Smooth muscle cell (in vitro differentiated cells): ENCODE measurements at regions not wholly inside any gene's neighbourhood (a gene's known extent, or its start where the extent isn't known, plus 50 kb on each side); places are given as distances from the start of the nearest gene placed in this dataset.

Experiments used
- DNase-seq: peaks from one replicate; lab custom pipeline; 2025; ENCODE audit not compliant: unreplicated experiment; lab: John Stamatoyannopoulos, UW
- H2AFZ ChIP-seq: fragments of 200-600 bp; sonication (generic); 2 replicates; pipeline ENCODE4 v1.6.0; 2016; ENCODE audit warnings: antibody characterized with exemption, low read depth, mild to moderate bottlenecking
- H3F3A ChIP-seq: fragments of 200-600 bp; sonication (generic); 2 replicates; pipeline ENCODE4 v1.6.0; 2017; ENCODE audit warnings: antibody characterized with exemption, low read depth
- H3K27ac ChIP-seq: fragments of 200-600 bp; sonication (generic); 2 replicates; pipeline ENCODE4 v1.5.1; 2016; ENCODE audit warnings: low read depth, mild to moderate bottlenecking
- H3K27me3 ChIP-seq: fragments of 200-600 bp; sonication (generic); 2 replicates; pipeline ENCODE4 v1.6.1; 2016; ENCODE audit warnings: low read depth, mild to moderate bottlenecking
- H3K36me3 ChIP-seq: fragments of 200-600 bp; sonication (generic); 2 replicates; pipeline ENCODE4 v1.5.1; 2016; ENCODE audit warnings: low read depth
- H3K4me1 ChIP-seq: fragments of 200-600 bp; sonication (generic); 2 replicates; pipeline ENCODE4 v1.5.1; 2016; ENCODE audit warnings: low read depth
- H3K4me2 ChIP-seq: fragments of 200-600 bp; sonication (generic); 2 replicates; pipeline ENCODE4 v1.6.0; 2016; ENCODE audit warnings: mild to moderate bottlenecking
- H3K4me3 ChIP-seq: fragments of 200-600 bp; sonication (generic); 2 replicates; pipeline ENCODE4 v1.5.1; 2016; ENCODE audit warnings: mild to moderate bottlenecking
- H3K79me2 ChIP-seq: fragments of 200-600 bp; sonication (generic); 2 replicates; pipeline ENCODE4 v1.6.0; 2016; ENCODE audit warnings: low read depth, mild to moderate bottlenecking
- H3K9ac ChIP-seq: fragments of 200-600 bp; sonication (generic); 2 replicates; pipeline ENCODE4 v1.6.0; 2016; ENCODE audit warnings: low read depth
- H3K9me3 ChIP-seq: fragments of 200-600 bp; sonication (generic); replicated peaks from 2 replicates; pipeline ENCODE4 v1.5.1; 2016; ENCODE audit warnings: low read depth
- H4K20me1 ChIP-seq: fragments of 200-600 bp; sonication (generic); 2 replicates; pipeline ENCODE4 v1.6.0; 2016; ENCODE audit warnings: low read depth
- CTCF ChIP-seq: fragments of 200-600 bp; sonication (generic); IDR thresholded peaks from 2 replicates; pipeline ENCODE4 v1.5.1; 2017; ENCODE audit warnings: borderline replicate concordance, mild to moderate bottlenecking, antibody characterized with exemption; ENCODE audit not compliant: insufficient read depth, poor library complexity, severe bottlenecking
- WGBS: methylation state at CpG from one replicate; pipeline ENCODE4 v1.1.7; 2016; ENCODE audit warnings: low lambda C conversion rate; 5-methylcytosine and 5-hydroxymethylcytosine counted together
- microRNA counts: library from miRNA; unstranded; fragments of <30 nt; microRNA quantifications from one replicate; lab custom pipeline; 2016
- microRNA-seq: library from miRNA; unstranded; fragments of <30 nt; microRNA quantifications from one replicate; pipeline ENCODE4, GENCODE V29; 2016; ENCODE audit warnings: borderline number of aligned reads
- small RNA-seq: library from RNA; depleted of rRNA; stranded (forward); fragments of <200 nt; gene quantifications from one replicate; pipeline ENCODE3, GENCODE V24; 2014

DNA sequence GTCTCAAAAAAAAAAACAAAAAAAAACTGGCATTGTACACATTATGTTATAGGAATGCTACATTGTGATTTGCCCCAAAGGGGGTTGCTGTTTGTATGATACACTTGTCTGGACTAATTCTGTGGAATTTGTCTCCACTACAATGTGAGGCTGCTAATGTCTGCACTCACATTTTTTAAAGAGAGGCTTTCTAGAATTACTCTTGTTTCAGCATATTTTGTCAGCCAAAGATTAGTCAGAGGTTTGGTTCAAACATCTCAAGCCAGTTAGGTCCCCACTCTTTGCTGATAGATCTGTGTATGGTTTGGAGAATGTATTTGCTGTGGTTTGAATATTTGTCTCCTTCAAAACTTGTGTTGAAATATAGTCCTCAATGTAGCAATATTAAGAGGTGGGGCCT lies 59.3 kb upstream of the ZNF169 start:
- no peaks in the 10 kb centered on the region for H3F3A ChIP-seq
- peaks cover 5% of the 10 kb centered on the region for H3K36me3 ChIP-seq
- H3K9me3 ChIP-seq, result peaks cover 4% of the 10 kb centered on the region
- H4K20me1 ChIP-seq, result peaks cover 8% of the 10 kb centered on the region
- no peak overlapping the region for H3K27ac ChIP-seq
- H2AFZ ChIP-seq, result no peak overlapping the region
- no peak overlapping the region for H3K4me3 ChIP-seq
- H3K79me2 ChIP-seq, result peaks cover 17% of the 10 kb centered on the region
- H3K4me1 ChIP-seq, result no peaks in the 10 kb centered on the region
- no peak for DNase-seq
- no peaks in the 10 kb centered on the region for H3K27me3 ChIP-seq
- TF ChIP-seq CTCF, result no peak
- no peak overlapping the region for H3K9ac ChIP-seq
- no peak overlapping the region for H3K4me2 ChIP-seq

DNA sequence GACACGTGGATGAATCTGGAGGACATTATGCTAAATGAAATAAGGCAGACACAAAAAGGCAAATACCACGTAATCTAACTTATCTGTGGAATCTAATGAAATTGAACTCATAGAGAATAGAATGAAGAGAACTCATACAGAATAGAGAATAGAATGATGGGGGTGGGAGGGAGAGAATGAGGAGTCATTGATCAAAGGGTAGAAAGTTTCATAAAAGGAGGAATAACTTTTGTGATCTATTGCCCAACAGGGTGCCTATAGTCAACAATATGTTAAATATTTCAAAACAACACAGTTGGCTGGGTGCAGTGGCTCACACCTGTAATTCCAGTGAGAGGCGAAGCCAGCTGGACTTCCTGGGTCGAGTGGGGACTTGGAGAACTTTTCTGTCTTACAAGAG lies 54.9 kb upstream of the ZNF169 start:
- H3K4me2 ChIP-seq, result no peak overlapping the region
- no peak overlapping the region for H3K9ac ChIP-seq
- no peaks in the 10 kb centered on the region for H3K36me3 ChIP-seq
- no peak for TF ChIP-seq CTCF
- no peaks in the 10 kb centered on the region for H3K4me1 ChIP-seq
- H3K27ac ChIP-seq, result no peak overlapping the region
- H2AFZ ChIP-seq, result no peak overlapping the region
- H3K79me2 ChIP-seq, result no peaks in the 10 kb centered on the region
- no peak overlapping the region for H3K4me3 ChIP-seq
- H3K27me3 ChIP-seq, result no peaks in the 10 kb centered on the region
- no peaks in the 10 kb centered on the region for H3F3A ChIP-seq
- H4K20me1 ChIP-seq, result no peaks in the 10 kb centered on the region
- 70% methylated on average over 4 of the region's 4 CpGs for WGBS
- DNase-seq, result no peak
- no peaks in the 10 kb centered on the region for H3K9me3 ChIP-seq

GRCh38 chr9:94207781-94208180 lies 51.3 kb upstream of the ZNF169 start:
- H3K36me3 ChIP-seq, result no peaks in the 10 kb centered on the region
- H3K79me2 ChIP-seq, result no peaks in the 10 kb centered on the region
- no peak overlapping the region for H3K9ac ChIP-seq
- no peak for DNase-seq
- no peaks in the 10 kb centered on the region for H3K9me3 ChIP-seq
- TF ChIP-seq CTCF, result no peak
- H2AFZ ChIP-seq, result no peak overlapping the region
- no peaks in the 10 kb centered on the region for H3K4me1 ChIP-seq
- WGBS, result 80% methylated on average over 1 of the region's 1 CpG
- no peak overlapping the region for H3K4me2 ChIP-seq
- H3K27ac ChIP-seq, result no peak overlapping the region
- no peaks in the 10 kb centered on the region for H4K20me1 ChIP-seq
- no peaks in the 10 kb centered on the region for H3K27me3 ChIP-seq
- H3K4me3 ChIP-seq, result no peak overlapping the region
- no peaks in the 10 kb centered on the region for H3F3A ChIP-seq

MicroRNA genes in the stretch of these regions (microRNA counts, 767-probe panel; counts per million panel counts)
- microRNA hsa-let-7d-5p (lab: Ali Mortazavi, UCI) (183 counts per million), microRNA hsa-let-7f-5p (lab: Ali Mortazavi, UCI) (183 counts per million)

Small RNA genes lying in the stretch of these regions (microRNA-seq; reads per million reads assigned to microRNA genes)
- 16.9 reads per million, percentile 23 among the genes with 10 or more reads in this experiment for gene MIRLET7A1
- gene MIRLET7D, result 189 reads per million, percentile 64 among the genes with 10 or more reads in this experiment
- gene MIRLET7F1, result 19.9 reads per million, percentile 27 among the genes with 10 or more reads in this experiment

Small RNA genes lying in the stretch of these regions (small RNA-seq; reads per million reads assigned to genes)
- gene MIRLET7A1 (2.9 reads per million, percentile 51 among the genes with 10 or more reads in this experiment), gene MIRLET7D (1.3 reads per million, percentile 35 among the genes with 10 or more reads in this experiment), gene MIRLET7F1 (1.9 reads per million, percentile 43 among the genes with 10 or more reads in this experiment)
